ENCODE measurements at regions not wholly inside any gene's neighbourhood (a gene's known extent, or its start where the extent isn't known, plus 50 kb on each side); places are given as distances from the start of the nearest gene placed in this dataset.

DNA sequence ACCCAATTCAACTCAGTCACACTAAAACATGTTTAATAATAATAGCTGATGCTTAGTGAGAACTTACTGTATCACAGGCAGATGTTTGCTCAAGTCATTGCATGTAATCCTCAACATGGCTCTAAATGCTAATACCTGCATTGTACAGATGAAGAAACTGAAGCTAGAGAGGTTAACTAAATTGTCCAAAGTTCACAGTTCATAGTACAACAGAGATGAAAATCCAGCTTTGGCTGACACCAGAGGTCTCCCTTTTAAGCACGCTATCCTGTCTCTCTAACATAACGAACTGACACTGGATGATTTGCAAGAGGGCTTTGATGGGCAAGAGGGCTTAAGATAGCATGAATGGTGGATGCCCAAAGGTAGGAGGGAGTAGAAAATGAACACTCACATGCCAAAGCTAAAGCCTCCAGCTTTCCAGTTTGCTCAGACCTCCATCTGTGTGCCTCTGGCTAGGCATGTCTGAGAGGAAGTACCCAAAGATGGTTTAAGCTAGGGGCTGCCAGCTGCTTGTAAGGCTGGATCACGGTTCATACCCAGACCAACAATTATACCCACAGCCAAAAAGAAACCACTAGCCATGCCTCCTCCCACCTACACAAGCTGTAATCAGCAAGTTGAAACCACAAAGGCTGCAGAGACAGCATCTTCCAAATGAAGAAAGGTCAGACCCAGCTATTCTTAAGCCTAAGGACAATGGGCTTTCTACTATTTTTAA is 196.9 kb upstream of the UBL3 start:
- DNase-seq (ENCODE audit: low spot score): no peak
- no peak for TF ChIP-seq CTCF (IDR thresholded peaks at IDR 0.05; ENCODE audit: extremely low read depth, missing control alignments)

DNA sequence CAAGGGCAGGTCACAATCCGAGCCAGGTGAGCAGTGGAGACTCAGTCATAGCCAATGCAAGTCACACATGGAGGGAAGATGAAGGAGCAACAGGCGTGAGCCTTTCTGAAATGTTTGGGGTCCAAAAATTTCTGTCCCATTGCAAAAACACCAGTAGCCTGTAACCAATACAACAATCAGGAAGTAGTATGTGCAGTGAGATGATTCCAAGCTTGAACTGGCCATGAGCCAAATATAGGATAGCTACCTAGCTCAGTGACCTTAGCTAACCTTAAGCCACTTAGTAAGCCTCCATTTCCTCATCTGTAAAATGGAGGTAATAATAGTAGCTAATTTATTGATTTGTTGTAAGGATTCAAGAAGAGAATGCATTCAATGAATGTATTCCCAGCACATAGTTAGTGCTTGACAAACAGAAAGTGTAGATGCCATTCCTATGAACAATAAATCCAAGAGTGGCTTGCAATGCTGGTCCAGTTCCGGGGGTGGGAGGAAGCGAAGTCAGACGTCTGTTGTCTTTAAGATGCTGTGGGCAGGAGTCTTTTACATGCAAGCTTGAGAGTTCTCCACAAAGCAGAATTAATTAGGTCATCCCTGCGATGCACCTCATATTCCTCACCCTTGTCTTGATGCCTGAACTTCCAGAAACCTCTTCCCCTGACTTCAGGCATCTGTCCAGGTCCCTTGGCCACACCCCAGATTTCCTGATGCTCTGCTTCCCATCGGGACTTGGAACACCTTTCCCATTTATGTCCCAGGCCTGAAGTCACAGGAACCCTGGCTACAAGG is 195.7 kb upstream of the UBL3 start:
- TF ChIP-seq CTCF (IDR thresholded peaks at IDR 0.05; ENCODE audit: extremely low read depth, missing control alignments): no peak
- no peak for DNase-seq (ENCODE audit: low spot score)

GRCh38 chr13:30044932-30045331 is 194.5 kb upstream of the UBL3 start:
- DNase-seq (ENCODE audit: low spot score): no peak
- no peak for TF ChIP-seq CTCF (IDR thresholded peaks at IDR 0.05; ENCODE audit: extremely low read depth, missing control alignments)

DNA sequence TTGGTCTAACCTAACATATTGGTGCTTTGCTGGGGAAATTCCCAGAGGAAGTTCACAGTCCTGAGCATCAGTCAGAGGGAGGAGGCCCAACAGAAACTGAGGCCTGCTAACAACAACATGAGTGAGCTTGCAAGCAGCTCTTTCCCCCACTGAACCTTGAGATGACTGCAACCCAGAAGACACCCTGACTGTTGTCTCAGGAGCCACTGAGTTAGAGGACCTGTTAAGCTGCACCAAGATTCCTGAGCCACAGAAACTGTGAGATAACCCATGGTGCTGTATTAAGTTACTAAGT is 193.2 kb upstream of the UBL3 start:
- TF ChIP-seq CTCF (IDR thresholded peaks at IDR 0.05; ENCODE audit: extremely low read depth, missing control alignments): no peak
- DNase-seq (ENCODE audit: low spot score): no peak

GRCh38 chr13:30042891-30043630 is 192.6 kb upstream of the UBL3 start:
- no peak for DNase-seq (ENCODE audit: low spot score)
- TF ChIP-seq CTCF (IDR thresholded peaks at IDR 0.05; ENCODE audit: extremely low read depth, missing control alignments): no peak

GRCh38 chr13:30042272-30042671 is 191.9 kb upstream of the UBL3 start:
- no peak for TF ChIP-seq CTCF (IDR thresholded peaks at IDR 0.05; ENCODE audit: extremely low read depth, missing control alignments)
- DNase-seq (ENCODE audit: low spot score): no peak

GRCh38 chr13:30039511-30039911 is 189.1 kb upstream of the UBL3 start:
- no peak for DNase-seq (ENCODE audit: low spot score)
- no peak for TF ChIP-seq CTCF (IDR thresholded peaks at IDR 0.05; ENCODE audit: extremely low read depth, missing control alignments)
